ENCODE measurements at regions not wholly inside any gene's neighbourhood (a gene's known extent, or its start where the extent isn't known, plus 50 kb on each side); places are given as distances from the start of the nearest gene placed in this dataset.

- H3K9ac ChIP-seq (ENCODE audit: low read depth, low read length), result no peak overlapping the region
- no peaks in the 10 kb centered on the region for H3K36me3 ChIP-seq (ENCODE audit: insufficient read depth, low read length)
- no peaks in the 10 kb centered on the region; the same call in 1 of the 2 replicates for H3K9me3 ChIP-seq (ENCODE audit: control insufficient read depth, insufficient read depth, low read length)
- H3K4me1 ChIP-seq (ENCODE audit: insufficient read depth, low read length), result no peaks in the 10 kb centered on the region; the same call in 1 of the 2 replicates
These were observed 63.5 kb upstream of the KLF13 start for GRCh38 chr15:31262901-31263671.

GRCh38 chr15:31263751-31264558, 62.7 kb upstream of the KLF13 start:
- Histone ChIP-seq H3K36me3 (ENCODE audit: insufficient read depth, low read length) (no peaks in the 10 kb centered on the region), H3K9me3 (ENCODE audit: control insufficient read depth, insufficient read depth, low read length) (no peaks in the 10 kb centered on the region; the same call in 1 of the 2 replicates), H3K9ac (ENCODE audit: low read depth, low read length) (no peak overlapping the region), H3K4me1 (ENCODE audit: insufficient read depth, low read length) (no peaks in the 10 kb centered on the region; the same call in 1 of the 2 replicates)

GRCh38 chr15:31264559-31265089, 62.0 kb upstream of the KLF13 start:
- Histone ChIP-seq H3K36me3 (ENCODE audit: insufficient read depth, low read length) (no peaks in the 10 kb centered on the region), H3K9me3 (ENCODE audit: control insufficient read depth, insufficient read depth, low read length) (no peaks in the 10 kb centered on the region; the same call in 1 of the 2 replicates), H3K4me1 (ENCODE audit: insufficient read depth, low read length) (no peaks in the 10 kb centered on the region; the same call in 1 of the 2 replicates), H3K9ac (ENCODE audit: low read depth, low read length) (no peak overlapping the region)

GRCh38 chr15:31265090-31265870, 61.4 kb upstream of the KLF13 start:
- Histone ChIP-seq H3K9ac (ENCODE audit: low read depth, low read length) (no peak overlapping the region), H3K4me1 (ENCODE audit: insufficient read depth, low read length) (no peaks in the 10 kb centered on the region; the same call in 1 of the 2 replicates), H3K36me3 (ENCODE audit: insufficient read depth, low read length) (no peaks in the 10 kb centered on the region), H3K9me3 (ENCODE audit: control insufficient read depth, insufficient read depth, low read length) (no peaks in the 10 kb centered on the region; the same call in 1 of the 2 replicates)

- Histone ChIP-seq H3K36me3 (ENCODE audit: insufficient read depth, low read length) (no peaks in the 10 kb centered on the region), H3K9me3 (ENCODE audit: control insufficient read depth, insufficient read depth, low read length) (no peaks in the 10 kb centered on the region; the same call in 1 of the 2 replicates), H3K9ac (ENCODE audit: low read depth, low read length) (no peak overlapping the region), H3K4me1 (ENCODE audit: insufficient read depth, low read length) (peaks cover 3% of the 10 kb centered on the region)
These were observed 60.5 kb upstream of the KLF13 start for GRCh38 chr15:31265871-31266711.

GRCh38 chr15:31266712-31267111, 59.9 kb upstream of the KLF13 start:
- peaks cover 3% of the 10 kb centered on the region for H3K4me1 ChIP-seq (ENCODE audit: insufficient read depth, low read length)
- no peaks in the 10 kb centered on the region for H3K36me3 ChIP-seq (ENCODE audit: insufficient read depth, low read length)
- no peaks in the 10 kb centered on the region for H3K9me3 ChIP-seq (ENCODE audit: control insufficient read depth, insufficient read depth, low read length)
- H3K9ac ChIP-seq (ENCODE audit: low read depth, low read length), result no peak overlapping the region

GRCh38 chr15:31267161-31268107, 59.2 kb upstream of the KLF13 start:
- Histone ChIP-seq H3K4me1 (ENCODE audit: insufficient read depth, low read length) (peaks cover 3% of the 10 kb centered on the region), H3K9ac (ENCODE audit: low read depth, low read length) (no peak overlapping the region)

GRCh38 chr15:31268108-31268501, 58.5 kb upstream of the KLF13 start:
- no peaks in the 10 kb centered on the region for H3K36me3 ChIP-seq (ENCODE audit: insufficient read depth, low read length)
- H3K9ac ChIP-seq (ENCODE audit: low read depth, low read length), result no peak overlapping the region
- H3K4me1 ChIP-seq (ENCODE audit: insufficient read depth, low read length), result peaks cover 3% of the 10 kb centered on the region
- no peaks in the 10 kb centered on the region for H3K9me3 ChIP-seq (ENCODE audit: control insufficient read depth, insufficient read depth, low read length)

More at GRCh38 chr15:31267161-31268107, 59.2 kb upstream of the KLF13 start:
- Histone ChIP-seq H3K36me3 (ENCODE audit: insufficient read depth, low read length) (no peaks in the 10 kb centered on the region), H3K9me3 (ENCODE audit: control insufficient read depth, insufficient read depth, low read length) (no peaks in the 10 kb centered on the region)

- Histone ChIP-seq H3K4me1 (ENCODE audit: insufficient read depth, low read length) (peaks cover 3% of the 10 kb centered on the region), H3K36me3 (ENCODE audit: insufficient read depth, low read length) (no peaks in the 10 kb centered on the region), H3K9me3 (ENCODE audit: control insufficient read depth, insufficient read depth, low read length) (no peaks in the 10 kb centered on the region), H3K9ac (ENCODE audit: low read depth, low read length) (no peak overlapping the region)
These were observed 57.5 kb upstream of the KLF13 start for GRCh38 chr15:31268911-31269784.

- Histone ChIP-seq H3K4me1 (ENCODE audit: insufficient read depth, low read length) (peaks cover 3% of the 10 kb centered on the region), H3K9ac (ENCODE audit: low read depth, low read length) (no peak overlapping the region), H3K9me3 (ENCODE audit: control insufficient read depth, insufficient read depth, low read length) (no peaks in the 10 kb centered on the region), H3K36me3 (ENCODE audit: insufficient read depth, low read length) (no peaks in the 10 kb centered on the region)
These were observed 56.6 kb upstream of the KLF13 start for GRCh38 chr15:31269816-31270575.

GRCh38 chr15:31270767-31271166, 55.9 kb upstream of the KLF13 start:
- peaks cover 3% of the 10 kb centered on the region; the same call in 1 of the 2 replicates for H3K4me1 ChIP-seq (ENCODE audit: insufficient read depth, low read length)
- H3K9me3 ChIP-seq (ENCODE audit: control insufficient read depth, insufficient read depth, low read length), result no peaks in the 10 kb centered on the region
- no peak overlapping the region for H3K9ac ChIP-seq (ENCODE audit: low read depth, low read length)
- H3K36me3 ChIP-seq (ENCODE audit: insufficient read depth, low read length), result no peaks in the 10 kb centered on the region
